ENCODE measurements at regions not wholly inside any gene's neighbourhood (a gene's known extent, or its start where the extent isn't known, plus 50 kb on each side); places are given as distances from the start of the nearest gene placed in this dataset.
"Not testable (repeated sequence)": the region's sequence is repeated elsewhere in the genome, so short reads cannot be mapped to it uniquely, and the experiment has no call there.

DNA sequence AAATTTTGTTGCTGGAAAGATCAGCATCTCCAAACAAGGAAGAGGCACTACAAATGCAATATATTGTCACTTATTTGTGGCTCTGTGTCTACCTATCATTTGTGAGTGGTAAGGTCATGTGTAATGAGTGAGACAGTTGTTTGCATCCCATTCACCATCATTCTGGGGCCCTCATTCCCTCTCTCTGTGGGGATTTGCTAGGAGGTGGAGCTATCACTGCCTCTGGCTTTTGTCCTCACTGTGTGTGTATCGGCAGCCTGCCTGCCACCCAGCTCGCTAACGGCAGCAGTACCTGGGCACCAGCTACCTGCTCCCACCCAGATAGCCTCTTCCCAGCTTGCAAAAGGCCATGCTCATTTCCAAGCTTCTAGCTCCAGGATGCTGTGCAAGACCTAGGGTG, 379.2 kb upstream of the ZFHX3 start:
- no peak for DNase-seq

DNA sequence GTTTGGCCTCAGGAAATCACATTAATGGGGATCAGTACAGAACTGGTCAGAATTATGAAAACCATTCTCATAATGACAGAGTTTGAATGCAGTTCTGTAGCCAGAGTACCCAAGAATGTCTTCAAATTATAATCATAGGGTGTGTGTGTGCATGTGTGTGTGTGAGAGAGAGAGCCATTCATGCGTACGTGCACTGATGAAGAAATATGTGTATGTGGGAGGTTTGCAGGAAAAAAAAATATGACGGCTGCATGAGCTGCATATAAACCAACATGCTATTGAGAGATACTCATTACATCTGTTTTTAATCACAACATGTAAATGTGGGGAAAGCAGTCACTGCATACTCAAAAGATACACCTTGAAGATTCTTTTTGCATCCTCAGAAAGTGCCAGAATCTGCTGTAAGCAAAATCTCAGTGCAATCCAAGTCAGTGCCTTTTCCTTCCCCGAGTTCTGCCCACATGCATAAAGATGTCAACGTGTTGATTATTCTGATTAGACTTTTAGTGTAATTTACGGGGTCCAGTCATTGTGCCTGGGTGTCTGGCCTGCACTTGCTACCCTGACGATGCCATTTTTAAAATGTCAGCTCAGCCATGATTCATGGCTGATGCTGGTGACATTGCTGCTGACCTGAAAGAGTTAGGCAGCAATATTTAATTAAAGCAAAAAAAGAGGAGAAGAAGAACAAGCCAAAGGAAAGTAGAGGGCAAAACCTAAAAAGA, 378.7 kb upstream of the ZFHX3 start:
- DNase-seq: no peak

DNA sequence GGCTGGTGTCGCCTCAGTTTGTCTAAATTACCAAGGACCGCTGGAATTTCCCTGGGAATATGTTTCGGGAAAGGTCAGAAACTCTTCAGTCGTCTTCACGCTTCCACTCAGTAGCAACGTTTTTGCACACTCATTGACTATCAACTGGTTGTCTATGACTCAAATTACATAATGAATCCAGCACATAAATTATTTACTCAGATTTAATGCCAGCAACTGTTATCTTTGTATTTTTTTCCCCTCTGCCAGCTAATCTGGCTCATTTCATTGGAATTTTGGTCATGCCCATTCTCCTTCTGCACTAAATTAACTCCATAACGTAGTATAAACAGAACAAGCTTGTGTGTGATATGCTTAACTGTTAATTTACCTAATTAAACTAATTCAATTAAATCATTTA, 372.7 kb upstream of the ZFHX3 start:
- no peak for DNase-seq

- no peak for DNase-seq
Measured at GRCh38 chr16:73420244-73420643, 372.3 kb upstream of the ZFHX3 start.

DNA sequence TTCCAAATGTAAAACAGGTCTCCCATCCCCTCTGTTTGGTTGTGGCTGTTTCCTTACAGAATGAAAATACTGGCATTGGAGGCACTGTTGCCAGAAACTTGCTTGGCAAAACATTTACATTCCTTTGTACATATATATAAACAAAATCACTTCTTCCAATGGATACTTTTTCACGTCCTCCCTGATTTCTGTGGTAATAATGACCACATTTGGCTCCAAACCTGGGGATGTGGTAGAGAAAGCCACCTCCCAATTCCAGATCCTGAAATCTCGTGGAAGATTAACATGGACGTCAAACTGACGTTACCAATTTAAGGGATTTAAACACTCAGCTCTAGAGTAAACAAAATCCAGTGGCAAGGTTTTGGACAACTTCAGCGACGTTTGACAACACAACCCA, 370.8 kb upstream of the ZFHX3 start:
- no peak for DNase-seq

- DNase-seq: no peak
Measured at GRCh38 chr16:73418051-73418450, 370.1 kb upstream of the ZFHX3 start.

- no peak for DNase-seq
Measured at GRCh38 chr16:73415286-73415685, 367.4 kb upstream of the ZFHX3 start.

DNA sequence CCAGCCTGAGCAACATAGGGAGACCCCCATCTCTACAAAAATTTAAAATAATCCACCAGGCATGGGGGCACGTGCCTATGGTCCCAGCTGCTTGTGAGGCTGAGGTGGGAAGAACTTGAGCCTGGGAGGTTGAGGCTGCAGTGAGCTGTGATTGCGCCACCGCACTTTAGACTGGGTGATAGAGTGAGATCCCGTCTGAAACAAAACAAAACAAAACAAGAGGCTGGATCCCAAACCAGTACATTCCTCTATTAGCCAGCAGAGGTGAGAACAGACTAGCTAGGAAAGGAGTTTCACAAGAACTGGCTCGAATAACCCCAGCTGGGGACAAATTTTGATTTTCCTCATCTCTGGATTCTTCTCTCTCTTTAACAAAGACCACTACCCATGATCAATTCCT, 366.7 kb upstream of the ZFHX3 start:
- DNase-seq: no peak

DNA sequence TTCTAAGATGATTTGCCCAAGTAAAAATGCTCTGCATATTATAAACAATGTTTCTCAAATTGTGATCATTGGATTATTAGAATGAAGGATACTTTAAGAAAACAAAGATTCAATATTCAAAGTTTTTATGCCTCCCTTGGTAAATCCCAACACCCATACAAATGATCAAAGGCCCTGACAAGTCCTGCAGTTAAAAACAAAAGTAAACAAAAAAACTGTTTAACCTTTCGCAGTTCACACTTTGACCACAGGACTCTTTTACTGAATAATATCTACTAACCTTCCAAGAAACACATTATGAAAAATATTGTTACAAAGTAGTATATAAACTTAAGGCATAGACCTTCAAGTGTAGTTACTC, 365.9 kb upstream of the ZFHX3 start:
- DNase-seq: no peak

GRCh38 chr16:73413091-73413829, 365.3 kb upstream of the ZFHX3 start:
- no peak for DNase-seq

- no peak for DNase-seq
Measured at GRCh38 chr16:73412416-73412815, 364.5 kb upstream of the ZFHX3 start.

GRCh38 chr16:73408716-73409115, 360.8 kb upstream of the ZFHX3 start:
- no peak for DNase-seq

DNA sequence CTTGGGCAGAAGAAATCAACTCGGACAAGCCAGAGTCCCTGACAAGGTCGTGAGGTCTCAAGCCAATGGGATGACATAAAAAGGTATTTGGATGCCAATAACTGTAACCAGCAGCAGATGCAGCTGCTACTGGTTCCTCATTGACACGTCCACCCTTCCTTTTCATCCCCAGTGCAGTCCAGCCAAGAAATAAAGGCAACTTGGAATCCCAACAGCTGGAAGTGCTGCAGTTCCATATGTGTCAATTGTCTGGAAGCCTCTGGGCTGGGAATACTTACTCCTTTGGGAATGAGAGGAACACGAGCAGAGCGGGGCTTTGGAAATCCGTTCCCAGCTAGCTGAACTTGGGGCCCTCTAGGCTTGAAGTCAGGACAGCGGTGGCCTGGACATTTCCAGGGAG, 360.4 kb upstream of the ZFHX3 start:
- DNase-seq: no peak

GRCh38 chr16:73405851-73406250, 357.9 kb upstream of the ZFHX3 start:
- no peak for DNase-seq

GRCh38 chr16:73404001-73404400, 356.1 kb upstream of the ZFHX3 start:
- DNase-seq: no peak

DNA sequence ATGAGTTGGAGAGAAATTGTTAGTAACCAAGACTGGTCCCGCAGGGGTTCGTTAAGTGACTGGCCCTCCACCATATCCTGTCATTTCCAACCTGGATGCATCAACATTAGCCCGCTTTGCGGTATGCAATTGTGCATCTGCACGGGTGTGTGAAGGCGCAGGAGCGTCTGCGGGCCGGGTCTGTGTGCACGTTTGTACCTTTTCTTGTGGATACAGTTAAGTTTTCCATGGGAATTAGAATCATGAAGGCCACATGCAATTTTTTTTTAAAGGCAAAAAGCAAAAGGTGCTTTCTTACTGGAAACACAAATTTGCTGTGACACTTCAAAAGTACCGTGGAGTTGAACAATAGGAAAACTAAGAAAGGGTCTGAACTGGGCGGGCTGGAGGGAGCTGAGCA, 355.4 kb upstream of the ZFHX3 start:
- DNase-seq: no peak

DNA sequence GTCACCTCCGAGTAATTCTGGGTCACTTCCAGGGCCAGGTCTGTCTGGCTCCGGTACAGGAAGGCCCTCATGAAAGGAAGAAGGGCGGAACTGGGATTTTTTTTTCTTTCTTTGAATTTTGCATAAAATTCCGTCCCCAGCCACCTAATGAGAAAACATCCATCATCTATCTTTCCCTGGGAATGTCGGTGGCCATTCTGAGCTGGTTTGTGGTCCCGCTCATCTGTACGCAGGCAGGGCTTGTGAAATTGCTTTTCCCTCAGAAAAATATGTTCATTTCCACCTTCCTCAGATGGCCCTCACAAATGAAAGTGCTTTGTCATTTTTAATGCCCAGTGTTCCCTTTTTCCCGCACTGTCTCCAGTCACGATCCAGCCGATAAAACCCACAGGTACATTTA, 353.0 kb upstream of the ZFHX3 start:
- no peak for DNase-seq

DNA sequence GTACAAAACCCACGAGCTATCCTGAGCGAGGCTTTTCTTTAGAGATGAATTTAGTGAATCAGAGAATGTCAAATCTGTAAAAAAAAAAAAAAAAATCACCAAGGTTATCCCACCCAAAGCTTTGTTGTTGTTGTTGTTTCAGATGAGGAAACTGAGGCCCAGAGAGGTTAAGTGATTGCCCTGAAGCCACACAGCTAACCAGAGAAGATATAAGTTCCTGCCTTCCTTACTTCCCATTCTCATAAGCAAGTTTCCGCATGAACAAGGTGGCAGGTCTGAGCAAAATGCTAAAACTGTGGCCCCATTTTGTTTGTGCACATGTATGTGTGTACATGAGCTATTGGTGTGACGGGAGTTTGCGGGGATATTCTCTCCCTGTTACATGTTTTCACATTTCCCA, 352.1 kb upstream of the ZFHX3 start:
- no peak for DNase-seq

- no peak for DNase-seq
Measured at GRCh38 chr16:73399486-73399885, 351.6 kb upstream of the ZFHX3 start.

- DNase-seq: not testable (repeated sequence)
Measured at GRCh38 chr16:73398604-73399003, 350.7 kb upstream of the ZFHX3 start.

- DNase-seq: no peak
Measured at GRCh38 chr16:73396556-73396955, 348.6 kb upstream of the ZFHX3 start.

DNA sequence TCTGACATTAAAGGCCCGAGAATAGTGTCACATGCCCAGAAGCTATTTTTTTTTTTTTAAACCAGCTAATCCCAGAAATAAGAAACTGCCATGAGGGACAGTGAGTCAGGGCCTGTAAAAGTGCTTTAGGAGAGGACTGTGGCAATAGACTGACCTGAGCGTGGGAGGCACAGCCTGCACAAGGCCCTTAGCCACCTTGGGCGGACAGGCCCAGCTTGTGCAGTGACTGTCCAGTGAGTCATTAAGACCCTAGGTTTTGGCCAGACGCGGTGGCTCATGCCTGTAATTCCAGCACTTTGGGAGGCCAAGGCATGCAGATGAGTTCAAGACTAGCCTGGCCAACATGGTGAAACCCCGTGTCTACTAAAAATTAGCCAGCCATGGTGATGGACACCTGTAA, 343.0 kb upstream of the ZFHX3 start:
- DNase-seq: no peak

DNA sequence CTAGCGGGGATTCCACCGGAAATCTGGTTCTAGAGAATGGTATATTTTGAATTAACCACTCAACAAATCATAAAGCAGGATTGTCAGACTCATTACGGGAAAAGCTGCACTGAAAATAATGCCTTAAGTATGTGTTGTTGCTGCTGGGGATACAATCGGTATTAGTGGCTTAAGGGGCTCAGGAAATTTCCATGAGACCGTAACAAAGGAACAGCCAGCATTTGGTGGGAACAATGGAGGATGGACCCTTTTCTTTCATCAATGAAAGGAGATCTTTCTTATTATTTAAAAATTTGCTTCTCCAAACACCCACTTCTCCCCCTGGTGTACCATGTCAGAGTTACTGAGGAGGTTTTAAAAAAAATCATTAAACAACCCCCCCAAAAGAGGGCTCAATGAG, 342.6 kb upstream of the ZFHX3 start:
- DNase-seq: no peak

GRCh38 chr16:73389085-73389484, 341.2 kb upstream of the ZFHX3 start:
- DNase-seq: no peak

DNA sequence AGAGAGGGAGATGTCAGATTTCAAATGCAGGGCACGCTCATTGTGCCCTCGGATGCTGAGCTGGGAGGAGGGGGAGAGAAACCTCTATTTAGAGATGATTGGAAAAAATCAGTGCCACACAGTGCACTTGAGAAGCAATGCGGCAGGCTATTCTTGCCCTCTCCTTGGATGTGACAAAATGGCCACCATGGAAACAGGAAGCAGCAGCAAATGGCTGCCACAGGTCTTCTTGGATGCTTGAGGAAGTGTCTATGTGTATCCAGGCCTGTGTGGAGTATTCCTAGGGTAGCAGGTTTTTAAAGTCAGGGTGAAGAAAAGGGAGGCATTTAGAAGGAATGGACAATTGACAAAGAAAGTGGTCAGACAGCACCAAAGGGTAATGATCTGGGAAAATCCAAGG, 340.1 kb upstream of the ZFHX3 start:
- no peak for DNase-seq

All from CD4-positive, alpha-beta T cell treated with Interleukin-21 for 1 hour (primary cell).